GM19397 (cell line): ENCODE measurements at regions not wholly inside any gene's neighbourhood (a gene's known extent, or its start where the extent isn't known, plus 50 kb on each side); places are given as distances from the start of the nearest gene placed in this dataset.

Source experiments
- ATAC-seq: cut with Tn5 transposase; IDR thresholded peaks from one replicate; pipeline ENCODE4 v1.9.1; 2021; ENCODE audit warnings: mild to moderate bottlenecking, moderate library complexity; ENCODE audit not compliant: unreplicated experiment

GRCh38 chr3:113136071-113136470 lies 75.3 kb upstream of the BOC start:
- no peak for ATAC-seq

GRCh38 chr3:113136544-113136943 lies 74.8 kb upstream of the BOC start:
- no peak for ATAC-seq

GRCh38 chr3:113138839-113139743 lies 72.3 kb upstream of the BOC start:
- ATAC-seq: no peak

GRCh38 chr3:113140876-113141275 lies 70.5 kb upstream of the BOC start:
- ATAC-seq: no peak

- no peak for ATAC-seq
Observed at GRCh38 chr3:113141543-113141942, 69.8 kb upstream of the BOC start.

GRCh38 chr3:113142476-113142875 lies 68.9 kb upstream of the BOC start:
- no peak for ATAC-seq

GRCh38 chr3:113143353-113143752 lies 68.0 kb upstream of the BOC start:
- ATAC-seq: no peak

- no peak for ATAC-seq
Observed at GRCh38 chr3:113147681-113148261, 63.6 kb upstream of the BOC start.

- ATAC-seq: no peak
Observed at GRCh38 chr3:113148284-113148683, 63.1 kb upstream of the BOC start.

- no peak for ATAC-seq
Observed at GRCh38 chr3:113150250-113150649, 61.1 kb upstream of the BOC start.

GRCh38 chr3:113151461-113152031 lies 59.8 kb upstream of the BOC start:
- no peak for ATAC-seq

- no peak for ATAC-seq
Observed at GRCh38 chr3:113152849-113153248, 58.5 kb upstream of the BOC start.

GRCh38 chr3:113153499-113154107 lies 57.8 kb upstream of the BOC start:
- ATAC-seq: peak; percentile 78

GRCh38 chr3:113156816-113157333 lies 54.5 kb upstream of the BOC start:
- no peak for ATAC-seq

- no peak for ATAC-seq
Observed at GRCh38 chr3:113157408-113158030, 53.8 kb upstream of the BOC start.

GRCh38 chr3:113158171-113158570 lies 53.2 kb upstream of the BOC start:
- no peak for ATAC-seq
